ENCODE measurements at regions not wholly inside any gene's neighbourhood (a gene's known extent, or its start where the extent isn't known, plus 50 kb on each side); places are given as distances from the start of the nearest gene placed in this dataset.

DNA sequence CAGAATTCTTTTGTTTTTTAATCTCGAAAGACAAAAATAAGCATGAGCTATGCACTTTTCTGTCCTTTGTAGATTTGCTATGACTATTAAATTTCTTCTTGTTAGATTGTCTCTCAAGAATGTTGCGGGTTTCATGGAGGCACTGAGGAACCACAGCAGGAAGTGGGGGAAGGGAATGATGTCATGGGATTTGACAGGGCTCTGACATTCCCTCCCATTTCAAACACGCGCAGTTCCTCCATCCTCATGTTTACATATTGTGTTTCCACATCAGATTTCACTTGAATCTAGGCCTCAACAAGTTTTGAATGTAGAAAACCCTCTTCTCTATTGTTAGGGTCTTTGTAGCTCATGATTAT, 154.8 kb downstream of the PALM2AKAP2 start:
- DNase-seq: no peak
- no peak for TF ChIP-seq CTCF (IDR thresholded peaks at IDR 0.05)
- no peak overlapping the region for H3K4me3 ChIP-seq
- H3K9me3 ChIP-seq: no peaks in the 10 kb centered on the region
- H3K36me3 ChIP-seq (ENCODE audit: low read depth): no peaks in the 10 kb centered on the region
- intact Hi-C loops (cut with DNase I, micrococcal nuclease): no loop called here
- no peaks in the 10 kb centered on the region for H3K4me1 ChIP-seq (ENCODE audit: low read depth)
- no peak for ATAC-seq

GRCh38 chr9:109935406-109936087, 155.5 kb downstream of the PALM2AKAP2 start:
- ATAC-seq (no peak), DNase-seq (no peak)
- TF ChIP-seq CTCF (IDR thresholded peaks at IDR 0.05): no peak
- Histone ChIP-seq H3K4me3 (no peak overlapping the region), H3K9me3 (no peaks in the 10 kb centered on the region), H3K36me3 (ENCODE audit: low read depth) (no peaks in the 10 kb centered on the region), H3K4me1 (ENCODE audit: low read depth) (no peaks in the 10 kb centered on the region)
- intact Hi-C loops (cut with DNase I, micrococcal nuclease): no loop called here

DNA sequence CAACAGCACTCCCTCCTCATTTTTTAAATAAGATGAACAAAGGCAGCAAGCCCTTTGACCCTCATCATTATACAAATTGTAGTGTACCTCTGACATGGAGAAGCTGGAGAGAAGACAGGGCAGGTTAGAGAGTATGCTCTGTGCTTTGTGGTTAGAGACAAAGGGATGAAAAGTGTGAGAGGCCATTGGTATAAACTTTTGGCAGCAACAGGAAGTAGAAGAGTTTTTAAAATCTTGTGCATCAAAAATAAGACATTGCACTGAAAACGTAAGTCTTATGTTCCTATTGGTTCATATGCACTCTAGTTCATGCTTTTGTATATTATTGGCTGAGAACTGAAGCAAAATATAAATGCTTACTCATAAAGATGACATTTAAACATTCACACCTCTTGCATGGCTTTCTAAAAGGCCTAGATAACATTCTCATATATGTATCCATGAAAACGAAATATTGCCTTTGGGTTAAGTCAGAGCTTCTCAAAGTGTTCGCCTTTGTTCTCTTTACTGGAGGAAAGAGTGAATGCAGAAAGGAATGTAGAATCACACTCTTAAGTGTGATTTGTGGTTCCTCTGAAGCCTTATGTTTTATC, 158.0 kb downstream of the PALM2AKAP2 start:
- intact Hi-C loops (cut with DNase I, micrococcal nuclease): no loop called here
- H3K4me3 ChIP-seq: no peak overlapping the region
- H3K4me1 ChIP-seq (ENCODE audit: low read depth): no peaks in the 10 kb centered on the region
- H3K9me3 ChIP-seq: no peaks in the 10 kb centered on the region
- DNase-seq (no peak), ATAC-seq (no peak)
- no peaks in the 10 kb centered on the region for H3K36me3 ChIP-seq (ENCODE audit: low read depth)
- TF ChIP-seq CTCF (IDR thresholded peaks at IDR 0.05): no peak

- ATAC-seq: no peak
- intact Hi-C loops (cut with DNase I, micrococcal nuclease): no loop called here
- TF ChIP-seq CTCF (IDR thresholded peaks at IDR 0.05): no peak
- no peaks in the 10 kb centered on the region for H3K36me3 ChIP-seq (ENCODE audit: low read depth)
- H3K9me3 ChIP-seq: no peaks in the 10 kb centered on the region
- H3K4me3 ChIP-seq: no peak overlapping the region
- DNase-seq: no peak
- H3K4me1 ChIP-seq (ENCODE audit: low read depth): no peaks in the 10 kb centered on the region
Observed at GRCh38 chr9:109939698-109940342, 159.8 kb downstream of the PALM2AKAP2 start.

- intact Hi-C loops (cut with DNase I, micrococcal nuclease): no loop called here
- ATAC-seq (no peak), DNase-seq (no peak)
- H3K4me3 ChIP-seq: no peak overlapping the region
- H3K4me1 ChIP-seq (ENCODE audit: low read depth): no peaks in the 10 kb centered on the region
- no peak for TF ChIP-seq CTCF (IDR thresholded peaks at IDR 0.05)
- H3K36me3 ChIP-seq (ENCODE audit: low read depth): no peaks in the 10 kb centered on the region
- H3K9me3 ChIP-seq: no peaks in the 10 kb centered on the region
Observed at GRCh38 chr9:109940561-109940960, 160.6 kb downstream of the PALM2AKAP2 start.

All from mucosa of descending colon (tissue), 3 donors.